ENCODE measurements at regions not wholly inside any gene's neighbourhood (a gene's known extent, or its start where the extent isn't known, plus 50 kb on each side); places are given as distances from the start of the nearest gene placed in this dataset.

DNA sequence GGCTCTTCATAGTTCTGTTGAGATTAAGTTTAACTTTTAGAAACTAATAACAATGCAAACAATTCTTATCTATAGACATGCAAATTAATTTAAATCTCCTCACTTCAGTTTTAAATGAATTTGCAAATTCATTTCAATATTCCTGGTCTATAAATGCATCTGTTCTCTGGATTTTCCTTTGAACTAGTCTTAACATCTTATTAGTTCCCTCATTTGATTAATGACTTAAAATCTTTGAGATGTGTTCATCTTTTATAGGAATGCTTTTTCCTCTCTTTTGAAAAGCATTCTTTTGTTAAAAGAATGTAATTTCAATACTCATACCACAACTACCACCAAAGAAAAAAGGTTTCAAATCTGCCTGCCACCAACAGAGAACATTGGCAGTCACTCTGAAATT is 169.4 kb downstream of the RASEF start:
- TF ChIP-seq, protein P1, sequence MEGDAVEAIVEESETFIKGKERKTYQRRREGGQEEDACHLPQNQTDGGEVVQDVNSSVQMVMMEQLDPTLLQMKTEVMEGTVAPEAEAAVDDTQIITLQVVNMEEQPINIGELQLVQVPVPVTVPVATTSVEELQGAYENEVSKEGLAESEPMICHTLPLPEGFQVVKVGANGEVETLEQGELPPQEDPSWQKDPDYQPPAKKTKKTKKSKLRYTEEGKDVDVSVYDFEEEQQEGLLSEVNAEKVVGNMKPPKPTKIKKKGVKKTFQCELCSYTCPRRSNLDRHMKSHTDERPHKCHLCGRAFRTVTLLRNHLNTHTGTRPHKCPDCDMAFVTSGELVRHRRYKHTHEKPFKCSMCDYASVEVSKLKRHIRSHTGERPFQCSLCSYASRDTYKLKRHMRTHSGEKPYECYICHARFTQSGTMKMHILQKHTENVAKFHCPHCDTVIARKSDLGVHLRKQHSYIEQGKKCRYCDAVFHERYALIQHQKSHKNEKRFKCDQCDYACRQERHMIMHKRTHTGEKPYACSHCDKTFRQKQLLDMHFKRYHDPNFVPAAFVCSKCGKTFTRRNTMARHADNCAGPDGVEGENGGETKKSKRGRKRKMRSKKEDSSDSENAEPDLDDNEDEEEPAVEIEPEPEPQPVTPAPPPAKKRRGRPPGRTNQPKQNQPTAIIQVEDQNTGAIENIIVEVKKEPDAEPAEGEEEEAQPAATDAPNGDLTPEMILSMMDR (IDR thresholded peaks at IDR 0.05 in 2 of 3, conservative IDR thresholded peaks at IDR 0.05 in 1 of 3; ENCODE audit: borderline replicate concordance in 1 of 3, insufficient read depth in 1 of 3, low read depth in 2 of 3, low read length in 2 of 3): no peak
- no peak for TF ChIP-seq SIN3A (IDR thresholded peaks at IDR 0.05; ENCODE audit: low read depth)
- TF ChIP-seq CBX3 (IDR thresholded peaks at IDR 0.05; ENCODE audit: low read depth): no peak
- TF ChIP-seq, protein P2, sequence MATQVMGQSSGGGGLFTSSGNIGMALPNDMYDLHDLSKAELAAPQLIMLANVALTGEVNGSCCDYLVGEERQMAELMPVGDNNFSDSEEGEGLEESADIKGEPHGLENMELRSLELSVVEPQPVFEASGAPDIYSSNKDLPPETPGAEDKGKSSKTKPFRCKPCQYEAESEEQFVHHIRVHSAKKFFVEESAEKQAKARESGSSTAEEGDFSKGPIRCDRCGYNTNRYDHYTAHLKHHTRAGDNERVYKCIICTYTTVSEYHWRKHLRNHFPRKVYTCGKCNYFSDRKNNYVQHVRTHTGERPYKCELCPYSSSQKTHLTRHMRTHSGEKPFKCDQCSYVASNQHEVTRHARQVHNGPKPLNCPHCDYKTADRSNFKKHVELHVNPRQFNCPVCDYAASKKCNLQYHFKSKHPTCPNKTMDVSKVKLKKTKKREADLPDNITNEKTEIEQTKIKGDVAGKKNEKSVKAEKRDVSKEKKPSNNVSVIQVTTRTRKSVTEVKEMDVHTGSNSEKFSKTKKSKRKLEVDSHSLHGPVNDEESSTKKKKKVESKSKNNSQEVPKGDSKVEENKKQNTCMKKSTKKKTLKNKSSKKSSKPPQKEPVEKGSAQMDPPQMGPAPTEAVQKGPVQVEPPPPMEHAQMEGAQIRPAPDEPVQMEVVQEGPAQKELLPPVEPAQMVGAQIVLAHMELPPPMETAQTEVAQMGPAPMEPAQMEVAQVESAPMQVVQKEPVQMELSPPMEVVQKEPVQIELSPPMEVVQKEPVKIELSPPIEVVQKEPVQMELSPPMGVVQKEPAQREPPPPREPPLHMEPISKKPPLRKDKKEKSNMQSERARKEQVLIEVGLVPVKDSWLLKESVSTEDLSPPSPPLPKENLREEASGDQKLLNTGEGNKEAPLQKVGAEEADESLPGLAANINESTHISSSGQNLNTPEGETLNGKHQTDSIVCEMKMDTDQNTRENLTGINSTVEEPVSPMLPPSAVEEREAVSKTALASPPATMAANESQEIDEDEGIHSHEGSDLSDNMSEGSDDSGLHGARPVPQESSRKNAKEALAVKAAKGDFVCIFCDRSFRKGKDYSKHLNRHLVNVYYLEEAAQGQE (IDR thresholded peaks at IDR 0.05; ENCODE audit: low read depth): no peak
- no peak for TF ChIP-seq POLR2AphosphoS5 (IDR thresholded peaks at IDR 0.05; ENCODE audit: low read depth, low read length)
